ENCODE measurements at regions not wholly inside any gene's neighbourhood (a gene's known extent, or its start where the extent isn't known, plus 50 kb on each side); places are given as distances from the start of the nearest gene placed in this dataset.
"Not testable (repeated sequence)": the region's sequence is repeated elsewhere in the genome, so short reads cannot be mapped to it uniquely, and the experiment has no call there.

DNA sequence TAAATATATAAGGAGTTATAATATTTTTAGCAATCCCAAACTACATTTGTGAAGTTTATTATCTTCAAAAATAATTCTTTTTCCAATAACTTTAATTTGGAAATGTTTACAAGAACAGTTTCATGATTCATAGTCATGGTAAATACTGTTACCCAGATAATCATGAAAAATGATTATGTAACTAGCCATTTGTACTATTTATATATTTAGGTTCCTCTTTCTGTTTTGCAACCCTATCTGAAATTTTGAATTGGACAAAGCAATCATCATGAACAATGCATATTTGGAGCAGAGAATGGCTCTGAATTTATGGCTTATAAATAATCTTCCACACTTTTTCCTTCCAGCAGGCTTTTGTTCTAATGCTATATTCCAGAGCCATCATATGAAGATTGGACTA, 499.7 kb downstream of the SLCO4C1 start:
- H3K9me3 ChIP-seq (replicated peaks; ENCODE audit: control insufficient read depth, low read depth, low read length): no peaks in the 10 kb centered on the region
- no peak overlapping the region for H3K27ac ChIP-seq (ENCODE audit: low read length)
- H3K27me3 ChIP-seq (ENCODE audit: control insufficient read depth, insufficient read depth, low read length): no peaks in the 10 kb centered on the region
- H3K4me3 ChIP-seq (ENCODE audit: low read length): no peak overlapping the region
- no peaks in the 10 kb centered on the region for H3K36me3 ChIP-seq (ENCODE audit: control insufficient read depth, insufficient read depth, low read length)
- no peaks in the 10 kb centered on the region for H3K4me1 ChIP-seq (ENCODE audit: control insufficient read depth, insufficient read depth, low read length)
- no peak for DNase-seq

DNA sequence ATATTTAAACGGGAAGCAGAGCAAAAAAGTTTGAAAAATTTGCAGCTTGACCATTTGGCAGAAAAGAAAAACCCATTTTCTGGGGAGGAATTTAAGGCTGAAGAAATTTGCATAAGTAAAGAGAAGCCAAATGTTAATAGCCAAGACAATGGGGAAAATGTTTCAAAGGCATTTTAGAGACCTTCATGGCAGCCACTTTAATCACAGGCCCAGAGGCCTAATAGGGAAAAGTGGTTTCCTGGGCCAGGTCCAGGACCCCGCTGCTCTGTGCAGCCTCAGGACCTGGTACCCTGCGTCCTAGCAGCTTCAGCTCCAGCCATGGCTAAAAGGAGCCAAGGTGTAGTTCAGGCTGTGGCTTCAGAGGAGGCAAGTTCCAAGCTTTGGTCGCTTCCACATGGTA, 507.3 kb downstream of the SLCO4C1 start:
- no peak overlapping the region for H3K4me3 ChIP-seq (ENCODE audit: low read length)
- no peaks in the 10 kb centered on the region for H3K9me3 ChIP-seq (replicated peaks; ENCODE audit: control insufficient read depth, low read depth, low read length)
- DNase-seq: no peak
- 82% methylated on average over 4 of the region's 4 CpGs for WGBS (ENCODE audit: insufficient coverage)
- no peak overlapping the region for H3K27ac ChIP-seq (ENCODE audit: low read length)
- no peaks in the 10 kb centered on the region for H3K36me3 ChIP-seq (ENCODE audit: control insufficient read depth, insufficient read depth, low read length)
- H3K27me3 ChIP-seq (ENCODE audit: control insufficient read depth, insufficient read depth, low read length): no peaks in the 10 kb centered on the region
- H3K4me1 ChIP-seq (ENCODE audit: control insufficient read depth, insufficient read depth, low read length): peaks cover 1% of the 10 kb centered on the region

GRCh38 chr5:101785090-101785489, 511.0 kb downstream of the SLCO4C1 start:
- H3K9me3 ChIP-seq (replicated peaks; ENCODE audit: control insufficient read depth, low read depth, low read length): no peaks in the 10 kb centered on the region
- WGBS (ENCODE audit: insufficient coverage): 29% methylated on average over 1 of the region's 2 CpGs
- no peak overlapping the region for H3K4me3 ChIP-seq (ENCODE audit: low read length)
- H3K36me3 ChIP-seq (ENCODE audit: control insufficient read depth, insufficient read depth, low read length): no peaks in the 10 kb centered on the region
- DNase-seq: no peak
- H3K27ac ChIP-seq (ENCODE audit: low read length): no peak overlapping the region
- no peaks in the 10 kb centered on the region for H3K27me3 ChIP-seq (ENCODE audit: control insufficient read depth, insufficient read depth, low read length)
- peaks cover 2% of the 10 kb centered on the region for H3K4me1 ChIP-seq (ENCODE audit: control insufficient read depth, insufficient read depth, low read length)

- H3K4me1 ChIP-seq (ENCODE audit: control insufficient read depth, insufficient read depth, low read length): peaks cover 2% of the 10 kb centered on the region
- peak overlapping the region; percentile 32 for H3K4me3 ChIP-seq (ENCODE audit: low read length)
- peak; percentile 26 for DNase-seq
- H3K36me3 ChIP-seq (ENCODE audit: control insufficient read depth, insufficient read depth, low read length): no peaks in the 10 kb centered on the region
- no peaks in the 10 kb centered on the region for H3K27me3 ChIP-seq (ENCODE audit: control insufficient read depth, insufficient read depth, low read length)
- no peaks in the 10 kb centered on the region for H3K9me3 ChIP-seq (replicated peaks; ENCODE audit: control insufficient read depth, low read depth, low read length)
- WGBS (ENCODE audit: insufficient coverage): 59% methylated on average over 19 of the region's 26 CpGs
- H3K27ac ChIP-seq (ENCODE audit: low read length): no peak overlapping the region
These were observed 512.7 kb downstream of the SLCO4C1 start for GRCh38 chr5:101783241-101784013.

- no peak for DNase-seq
- no peak overlapping the region for H3K4me3 ChIP-seq (ENCODE audit: low read length)
These were observed 513.6 kb downstream of the SLCO4C1 start for GRCh38 chr5:101782352-101783103.

DNA sequence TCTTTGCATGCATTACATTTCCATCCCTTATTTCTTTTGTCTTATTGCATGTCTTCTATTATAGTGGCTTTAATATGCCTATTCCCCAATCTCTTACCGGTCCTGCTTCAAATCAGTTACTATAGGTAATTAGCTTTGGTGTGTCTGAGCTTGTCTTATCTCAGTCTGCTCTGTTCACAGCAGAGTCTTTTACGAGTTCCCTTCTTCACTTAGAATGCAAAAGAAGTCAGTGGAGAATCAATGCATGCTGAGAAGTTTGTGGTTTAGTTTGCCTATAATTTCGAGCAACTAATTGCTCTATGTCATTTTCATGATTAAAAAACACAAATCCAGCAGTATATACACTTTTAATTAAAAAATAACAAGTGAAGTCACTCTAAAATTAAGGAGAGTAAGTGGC, 545.0 kb downstream of the SLCO4C1 start:
- Histone ChIP-seq H3K36me3 (ENCODE audit: control insufficient read depth, insufficient read depth, low read length) (no peaks in the 10 kb centered on the region), H3K27ac (ENCODE audit: low read length) (no peak overlapping the region), H3K4me3 (ENCODE audit: low read length) (no peak overlapping the region), H3K27me3 (ENCODE audit: control insufficient read depth, insufficient read depth, low read length) (no peaks in the 10 kb centered on the region), H3K9me3 (replicated peaks; ENCODE audit: control insufficient read depth, low read depth, low read length) (no peaks in the 10 kb centered on the region), H3K4me1 (ENCODE audit: control insufficient read depth, insufficient read depth, low read length) (no peaks in the 10 kb centered on the region)
- no peak for DNase-seq
- no CpG with 5 or more reads among the region's 3 CpGs for WGBS (ENCODE audit: insufficient coverage)

More at GRCh38 chr5:101782352-101783103, 513.6 kb downstream of the SLCO4C1 start:
- Histone ChIP-seq H3K27ac (ENCODE audit: low read length) (no peak overlapping the region), H3K4me1 (ENCODE audit: control insufficient read depth, insufficient read depth, low read length) (peaks cover 2% of the 10 kb centered on the region), H3K36me3 (ENCODE audit: control insufficient read depth, insufficient read depth, low read length) (no peaks in the 10 kb centered on the region), H3K27me3 (ENCODE audit: control insufficient read depth, insufficient read depth, low read length) (no peaks in the 10 kb centered on the region), H3K9me3 (replicated peaks; ENCODE audit: control insufficient read depth, low read depth, low read length) (no peaks in the 10 kb centered on the region)
- WGBS (ENCODE audit: insufficient coverage): 56% methylated on average over 9 of the region's 10 CpGs

DNA sequence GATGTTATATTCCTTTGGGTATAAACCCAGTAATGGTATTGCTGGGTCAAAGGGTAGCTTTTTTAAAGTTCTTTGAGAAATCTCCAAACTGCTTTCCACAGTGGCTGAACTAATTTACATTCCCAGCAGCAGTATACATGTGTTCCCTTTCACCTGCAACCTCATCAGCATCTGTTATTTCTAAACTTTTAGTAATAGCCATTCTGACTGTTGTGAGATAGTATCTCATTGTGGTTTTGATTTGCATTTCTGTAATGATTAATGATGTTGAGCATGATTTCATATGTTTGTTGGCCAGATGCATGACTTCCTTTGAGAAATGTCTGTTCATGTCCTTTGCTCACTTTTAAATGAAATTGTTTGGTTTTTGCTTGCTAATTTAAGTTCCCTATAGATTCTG, 553.1 kb downstream of the SLCO4C1 start:
- not testable (repeated sequence) for H3K9me3 ChIP-seq (replicated peaks; ENCODE audit: control insufficient read depth, low read depth, low read length); H3K27me3 ChIP-seq (ENCODE audit: control insufficient read depth, insufficient read depth, low read length); H3K4me3 ChIP-seq (ENCODE audit: low read length); DNase-seq; H3K36me3 ChIP-seq (ENCODE audit: control insufficient read depth, insufficient read depth, low read length); H3K27ac ChIP-seq (ENCODE audit: low read length); H3K4me1 ChIP-seq (ENCODE audit: control insufficient read depth, insufficient read depth, low read length)

- Histone ChIP-seq H3K4me1 (ENCODE audit: control insufficient read depth, insufficient read depth, low read length) (no peaks in the 10 kb centered on the region), H3K36me3 (ENCODE audit: control insufficient read depth, insufficient read depth, low read length) (no peaks in the 10 kb centered on the region), H3K9me3 (replicated peaks; ENCODE audit: control insufficient read depth, low read depth, low read length) (no peaks in the 10 kb centered on the region), H3K4me3 (ENCODE audit: low read length) (no peak overlapping the region), H3K27ac (ENCODE audit: low read length) (no peak overlapping the region), H3K27me3 (ENCODE audit: control insufficient read depth, insufficient read depth, low read length) (no peaks in the 10 kb centered on the region)
- DNase-seq: peak; percentile 3
These were observed 567.2 kb downstream of the SLCO4C1 start for GRCh38 chr5:101728933-101729332.

GRCh38 chr5:101721543-101721942, 574.5 kb downstream of the SLCO4C1 start:
- no peaks in the 10 kb centered on the region for H3K36me3 ChIP-seq (ENCODE audit: control insufficient read depth, insufficient read depth, low read length)
- no peak overlapping the region for H3K4me3 ChIP-seq (ENCODE audit: low read length)
- no peaks in the 10 kb centered on the region for H3K27me3 ChIP-seq (ENCODE audit: control insufficient read depth, insufficient read depth, low read length)
- H3K27ac ChIP-seq (ENCODE audit: low read length): no peak overlapping the region
- no peaks in the 10 kb centered on the region for H3K4me1 ChIP-seq (ENCODE audit: control insufficient read depth, insufficient read depth, low read length)
- WGBS (ENCODE audit: insufficient coverage): no CpG with 5 or more reads among the region's 1 CpG
- no peaks in the 10 kb centered on the region for H3K9me3 ChIP-seq (replicated peaks; ENCODE audit: control insufficient read depth, low read depth, low read length)
- no peak for DNase-seq

GRCh38 chr5:101720033-101720432, 576.1 kb downstream of the SLCO4C1 start:
- Histone ChIP-seq H3K9me3 (replicated peaks; ENCODE audit: control insufficient read depth, low read depth, low read length) (no peaks in the 10 kb centered on the region), H3K4me3 (ENCODE audit: low read length) (no peak overlapping the region), H3K27me3 (ENCODE audit: control insufficient read depth, insufficient read depth, low read length) (no peaks in the 10 kb centered on the region), H3K27ac (ENCODE audit: low read length) (no peak overlapping the region), H3K4me1 (ENCODE audit: control insufficient read depth, insufficient read depth, low read length) (no peaks in the 10 kb centered on the region), H3K36me3 (ENCODE audit: control insufficient read depth, insufficient read depth, low read length) (no peaks in the 10 kb centered on the region)
- 100% methylated on average over 1 of the region's 3 CpGs for WGBS (ENCODE audit: insufficient coverage)
- DNase-seq: no peak

Data from muscle of leg (tissue), 3 donors.